HG02885 (cell line): ENCODE measurements at regions not wholly inside any gene's neighbourhood (a gene's known extent, or its start where the extent isn't known, plus 50 kb on each side); places are given as distances from the start of the nearest gene placed in this dataset.

Experiments used
- ATAC-seq: cut with Tn5 transposase; IDR thresholded peaks from one replicate; pipeline ENCODE4 v1.9.1; 2021; ENCODE audit warnings: mild to moderate bottlenecking; ENCODE audit not compliant: unreplicated experiment, poor library complexity

DNA sequence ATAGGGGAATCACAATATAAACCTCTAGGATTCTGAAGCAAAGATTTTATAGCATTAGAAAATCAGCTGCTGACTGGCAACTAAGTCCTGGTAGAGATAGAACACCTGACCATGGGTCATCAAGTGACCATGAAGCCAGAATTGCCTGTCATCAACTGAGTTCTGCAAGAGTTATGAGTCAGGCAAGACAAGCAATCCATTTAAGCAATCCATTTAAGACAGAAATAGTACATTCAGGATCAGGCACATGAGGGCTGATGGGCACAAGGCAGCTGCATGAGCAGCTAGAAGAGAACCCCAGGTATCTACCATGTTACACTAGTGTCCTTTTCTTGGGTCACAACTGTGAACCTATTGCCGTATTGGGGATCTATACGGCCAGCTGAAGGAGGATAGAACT lies 98.9 kb downstream of the SPRY1 start:
- ATAC-seq: no peak

DNA sequence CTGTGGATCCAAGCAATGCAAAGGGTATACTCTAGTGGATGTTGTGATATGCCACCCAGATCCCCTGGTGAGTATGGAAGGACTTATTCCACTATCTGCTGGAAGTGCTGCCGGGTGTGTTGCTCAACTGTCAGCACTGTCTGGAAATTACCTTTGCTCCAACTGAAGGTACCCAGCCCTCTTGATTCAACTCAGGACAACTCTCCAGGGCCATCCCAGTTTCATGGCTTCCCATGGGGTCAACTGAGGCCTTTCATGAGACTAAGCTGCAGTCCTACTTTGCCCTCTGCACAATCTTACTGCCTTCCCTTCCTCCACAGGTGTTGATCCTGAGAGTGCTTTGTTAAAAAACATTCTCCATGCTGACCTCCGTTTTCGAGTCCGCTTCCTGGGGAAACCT lies 99.8 kb downstream of the SPRY1 start:
- ATAC-seq: no peak

DNA sequence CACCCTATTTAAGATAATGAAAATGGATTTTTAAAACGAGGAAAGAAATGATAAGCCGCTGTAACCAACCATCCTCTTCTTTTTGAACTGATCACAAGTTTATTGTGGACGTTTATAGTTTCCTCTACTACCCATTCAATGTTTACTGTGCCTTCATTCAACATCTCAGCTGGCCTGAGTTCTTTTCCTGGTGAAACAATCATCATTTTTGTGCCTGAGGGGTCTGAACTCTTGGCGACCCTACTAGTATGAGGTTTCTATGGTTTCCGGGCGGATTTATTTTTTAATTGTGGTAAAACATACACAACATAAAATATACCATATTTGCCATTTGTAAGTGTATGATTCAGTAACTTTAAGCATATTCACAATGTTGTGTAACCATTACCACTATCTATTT lies 100.7 kb downstream of the SPRY1 start:
- no peak for ATAC-seq

DNA sequence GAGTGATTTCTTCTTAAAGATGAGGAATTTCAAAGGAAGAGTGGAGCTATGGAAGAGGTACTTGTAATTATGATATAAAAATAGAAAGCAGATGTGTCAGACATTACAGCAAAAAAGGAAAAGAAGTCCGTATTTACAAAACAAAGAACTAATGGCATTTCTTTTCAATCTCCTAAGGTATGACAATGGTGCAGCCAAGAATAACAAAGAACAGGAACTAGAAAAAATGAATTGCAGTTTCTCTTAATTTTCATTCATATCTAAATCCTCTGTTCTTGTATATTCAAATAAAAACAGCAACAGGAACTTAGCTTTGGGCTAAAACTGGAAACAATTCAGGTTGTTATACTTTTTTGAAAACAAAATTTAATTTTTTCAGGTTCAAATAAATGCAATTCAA lies 105.1 kb downstream of the SPRY1 start:
- no peak for ATAC-seq

DNA sequence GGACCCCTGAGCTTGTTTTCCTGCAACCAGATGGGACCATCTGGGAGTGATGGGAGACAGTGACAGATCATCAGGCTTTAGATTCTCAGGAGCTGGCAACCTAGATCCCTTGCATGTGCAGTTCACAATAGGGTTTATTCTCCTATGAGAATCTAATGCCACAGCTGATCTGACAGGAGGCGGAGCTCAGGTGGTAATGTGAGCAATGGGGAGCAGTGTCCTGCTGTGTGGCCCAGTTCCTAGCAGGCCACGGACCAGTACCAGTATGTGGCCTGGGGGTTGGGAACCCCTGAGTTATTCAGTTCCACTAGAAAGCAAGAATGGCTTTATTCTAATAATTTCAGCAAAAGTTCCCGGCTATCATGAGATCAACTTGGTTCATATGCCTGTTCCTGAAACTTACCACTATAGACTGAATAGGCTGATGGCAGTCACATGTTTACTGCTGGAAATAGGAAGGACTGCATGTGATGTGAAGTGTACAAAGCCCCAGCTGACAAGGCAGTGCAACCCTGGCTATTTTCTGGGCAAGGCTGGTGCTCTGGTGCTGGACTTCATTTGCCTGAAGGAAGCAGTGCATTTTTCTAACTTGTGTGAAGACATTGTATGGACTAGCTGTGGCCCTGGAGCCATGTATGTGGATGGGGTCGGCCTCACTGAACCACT lies 107.2 kb downstream of the SPRY1 start:
- no peak for ATAC-seq

DNA sequence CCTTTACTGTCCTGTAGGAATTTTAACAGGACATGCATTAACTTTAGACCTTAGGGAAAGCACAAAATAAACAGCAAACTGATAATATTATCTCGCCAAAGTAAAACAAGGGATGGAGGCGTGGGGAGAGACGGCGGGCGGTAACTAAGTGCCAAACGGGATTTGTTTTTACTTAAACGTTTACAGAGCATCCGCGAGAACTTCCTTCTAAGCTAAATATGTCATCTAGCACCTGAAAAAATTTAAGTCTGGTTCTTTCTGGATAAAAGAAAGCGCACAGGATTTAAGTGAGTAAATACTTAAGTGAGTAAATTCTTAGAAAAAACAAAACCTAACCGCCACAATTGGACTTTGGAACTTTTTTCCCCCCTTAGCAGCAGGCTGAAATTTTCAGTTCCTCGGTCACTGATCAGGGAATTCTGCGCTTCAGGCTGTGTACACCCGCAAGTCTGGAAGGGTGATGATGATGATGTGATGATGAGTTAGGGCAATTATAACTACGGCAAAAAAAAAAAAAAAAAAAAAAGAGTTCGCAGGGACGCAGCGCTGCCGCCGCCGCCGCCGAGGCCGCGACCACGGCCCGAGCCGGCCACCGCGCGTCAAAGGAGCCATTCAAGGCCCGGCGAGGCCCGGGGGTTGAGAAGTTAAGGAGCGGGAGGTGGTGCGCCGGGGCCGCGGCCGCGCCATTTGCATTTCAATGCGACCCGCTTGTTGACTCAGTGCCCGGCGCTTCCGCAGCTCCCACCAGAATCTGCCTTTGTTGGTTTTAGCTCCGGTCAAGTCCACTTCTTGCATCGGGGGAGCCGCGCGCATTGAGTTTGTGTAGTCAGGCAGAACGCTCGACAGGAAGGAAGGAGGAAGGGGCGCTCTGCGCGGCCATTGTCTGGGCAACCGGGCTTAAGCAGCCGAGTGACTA lies 108.8 kb downstream of the SPRY1 start:
- ATAC-seq: peak; percentile 61

DNA sequence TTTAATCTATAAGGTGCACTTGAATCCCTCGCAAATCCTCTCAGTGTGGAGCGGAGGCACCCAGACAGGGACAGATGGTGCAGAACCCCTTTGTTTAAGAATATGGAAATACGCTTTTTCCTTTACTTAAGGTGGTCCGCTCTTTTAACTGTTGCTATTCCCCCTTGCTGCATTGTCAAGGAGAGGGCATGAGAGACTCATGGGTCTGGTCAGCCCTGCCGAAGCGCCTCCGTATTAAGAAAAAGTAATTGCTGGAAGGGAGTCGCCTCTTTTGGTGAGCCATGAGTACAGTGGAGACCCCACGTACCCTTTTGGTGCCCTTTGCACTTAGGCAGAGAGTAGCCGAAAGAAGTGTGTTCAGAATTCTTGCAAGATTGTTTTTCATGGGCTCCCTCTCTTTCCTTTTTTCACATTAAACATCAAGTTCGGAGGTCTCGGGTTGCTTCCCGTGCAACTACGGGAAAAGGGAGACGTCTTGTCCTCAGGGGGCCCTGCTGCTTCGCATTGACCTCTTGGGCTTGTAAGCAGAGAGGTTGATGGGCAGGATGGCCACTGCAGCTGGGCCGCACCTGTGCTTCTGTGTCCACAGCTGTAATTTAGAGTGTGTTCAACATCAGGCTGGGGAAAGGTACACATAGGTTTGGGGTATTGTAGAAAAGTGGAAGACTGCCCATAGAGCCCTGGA lies 109.6 kb downstream of the SPRY1 start:
- ATAC-seq: no peak

DNA sequence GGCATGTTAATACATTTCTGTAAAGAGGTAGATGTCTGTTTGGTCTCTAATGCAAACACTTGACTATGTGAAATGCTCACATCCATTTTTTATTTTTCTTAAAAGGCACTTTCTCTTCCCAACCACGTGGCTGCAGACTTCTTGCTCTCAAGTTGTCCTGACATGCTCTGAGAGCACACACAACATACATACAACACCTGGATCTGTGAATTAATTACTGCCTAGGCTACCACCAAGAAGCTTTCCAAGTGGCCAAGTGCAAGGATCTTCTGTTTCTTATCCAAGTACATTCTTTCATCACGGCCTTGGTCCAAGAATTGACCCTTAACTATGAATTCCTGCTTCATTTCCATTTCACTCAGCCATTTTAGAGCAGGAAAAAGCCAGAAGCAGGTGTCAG lies 110.8 kb downstream of the SPRY1 start:
- no peak for ATAC-seq

DNA sequence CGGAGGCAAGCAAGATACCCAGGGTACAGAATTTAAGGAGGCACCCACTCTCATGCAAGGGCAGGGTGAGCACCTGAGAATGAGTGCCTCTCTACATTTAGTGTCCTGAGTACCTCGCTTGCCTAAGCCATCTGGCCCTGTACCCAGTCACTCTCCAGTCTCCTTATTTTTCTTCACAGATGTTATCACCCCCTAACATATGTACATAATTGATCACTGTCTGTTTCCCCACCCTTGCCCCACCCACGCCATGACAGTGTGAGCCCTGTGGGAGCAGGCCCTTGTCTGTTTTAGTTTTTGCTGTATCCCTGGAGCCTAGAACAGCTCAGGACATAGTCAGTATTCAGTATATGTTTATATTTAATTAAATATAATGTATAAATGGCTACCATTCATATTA lies 113.6 kb downstream of the SPRY1 start:
- ATAC-seq: no peak

DNA sequence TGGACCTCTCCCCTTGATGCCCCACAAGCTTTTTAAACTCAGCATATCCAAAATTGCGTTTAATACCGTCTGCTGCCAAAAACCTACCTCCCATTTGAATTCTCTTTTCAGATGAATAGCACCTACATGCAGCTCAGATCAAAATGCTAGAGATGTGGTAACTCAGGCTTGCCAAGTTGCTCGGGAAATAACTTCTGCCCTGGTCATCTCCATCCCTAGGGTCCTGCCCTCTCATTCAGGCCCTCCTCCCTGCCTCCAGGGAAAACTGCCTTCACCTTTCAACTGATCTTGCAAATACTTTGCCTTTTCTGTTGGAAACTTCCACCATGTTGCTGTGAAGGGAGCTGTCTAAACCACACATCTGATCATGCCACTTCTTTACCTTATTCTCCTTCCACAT lies 114.1 kb downstream of the SPRY1 start:
- no peak for ATAC-seq

DNA sequence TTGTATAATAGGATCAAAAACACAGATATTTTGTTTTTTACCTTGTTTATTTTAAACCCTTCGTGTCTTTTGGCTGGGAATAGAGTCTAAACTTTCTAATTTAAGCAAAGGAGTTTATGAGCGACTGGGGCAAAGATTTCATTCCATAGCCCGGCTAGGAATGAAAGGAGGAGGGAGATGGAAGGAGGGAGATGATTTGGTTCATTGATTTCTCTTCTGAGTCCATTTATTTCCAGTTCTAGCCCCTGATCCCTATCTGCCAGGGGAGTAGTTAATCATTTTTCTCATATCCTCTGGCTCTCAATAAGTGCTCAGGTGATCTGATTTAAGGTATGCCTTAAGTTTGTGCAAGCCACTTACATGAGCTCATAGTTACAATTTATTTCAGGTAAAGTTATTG lies 120.0 kb downstream of the SPRY1 start:
- no peak for ATAC-seq

DNA sequence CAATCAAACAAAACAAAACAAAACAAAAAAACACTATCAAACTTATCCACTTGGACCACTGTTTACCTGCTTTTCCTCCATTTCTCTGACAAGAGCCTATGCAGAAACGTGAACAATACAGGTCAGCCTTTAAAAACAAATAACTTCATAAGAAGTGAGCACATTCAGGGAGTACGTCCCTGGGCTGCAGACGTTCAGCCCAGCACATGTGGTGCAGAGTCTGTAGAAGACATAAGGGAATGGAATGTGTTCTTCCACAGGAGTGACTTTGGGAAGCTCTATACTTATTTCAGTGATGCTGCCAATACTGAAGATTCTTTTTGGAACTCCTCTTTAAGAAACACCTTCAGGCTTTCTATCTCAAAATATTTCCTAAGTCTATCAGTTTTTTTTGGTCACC lies 120.6 kb downstream of the SPRY1 start:
- no peak for ATAC-seq

DNA sequence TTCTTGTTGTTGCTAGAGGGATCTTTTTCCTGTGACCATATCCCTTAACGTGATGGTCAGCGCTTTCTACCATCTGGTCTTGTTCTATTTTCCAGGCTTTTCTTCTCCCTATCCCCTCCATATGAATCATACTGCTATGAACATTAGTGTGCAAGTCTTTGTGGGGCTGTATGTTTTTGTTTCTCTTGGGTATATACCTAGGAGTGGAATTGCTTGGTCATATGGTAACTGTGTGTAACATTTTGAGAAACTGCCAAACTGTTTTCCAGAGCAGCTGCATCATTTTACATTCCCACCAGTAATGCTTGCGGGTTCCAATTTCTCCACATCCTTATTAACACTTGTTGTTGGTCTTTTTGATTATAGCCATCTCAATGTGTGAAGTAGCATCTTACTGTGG lies 121.4 kb downstream of the SPRY1 start:
- no peak for ATAC-seq

DNA sequence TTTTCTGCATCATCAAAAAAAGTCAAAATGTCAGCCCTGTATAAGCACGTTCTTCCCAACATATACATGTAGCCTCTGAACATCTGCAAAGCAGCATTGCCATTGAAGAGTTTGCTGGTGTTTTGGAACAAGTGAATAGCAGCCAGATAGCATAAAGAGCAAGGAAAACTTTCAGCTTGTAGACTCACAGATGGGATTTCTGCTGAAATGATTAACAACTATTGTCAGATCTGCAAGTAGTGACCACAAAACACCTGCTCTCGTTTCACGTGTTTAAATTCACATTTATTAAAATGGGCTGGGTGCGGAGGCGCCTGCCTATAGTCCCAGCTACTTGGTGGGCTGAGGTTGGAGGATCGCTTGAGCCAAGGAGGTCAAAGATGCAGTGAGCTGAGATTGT lies 123.7 kb downstream of the SPRY1 start:
- no peak for ATAC-seq

DNA sequence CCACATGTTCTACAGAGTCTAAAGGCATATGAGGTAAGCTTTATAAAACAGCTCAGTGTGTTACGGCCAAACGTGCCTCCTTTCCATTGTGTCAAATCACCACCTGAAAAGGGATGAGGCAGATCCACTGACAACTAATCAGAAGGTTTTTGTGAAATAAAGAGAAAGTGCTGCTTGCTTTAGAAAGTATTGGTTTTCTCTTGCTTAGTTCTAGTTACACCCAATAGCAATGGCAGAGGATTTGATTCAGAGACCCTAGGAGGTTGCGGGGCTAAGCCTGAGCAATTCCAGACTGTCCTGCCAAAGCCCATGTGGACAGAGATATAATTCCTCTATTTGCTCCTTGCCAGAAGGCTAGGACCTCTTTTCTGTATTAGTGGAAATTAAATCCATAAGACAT lies 125.5 kb downstream of the SPRY1 start:
- no peak for ATAC-seq

DNA sequence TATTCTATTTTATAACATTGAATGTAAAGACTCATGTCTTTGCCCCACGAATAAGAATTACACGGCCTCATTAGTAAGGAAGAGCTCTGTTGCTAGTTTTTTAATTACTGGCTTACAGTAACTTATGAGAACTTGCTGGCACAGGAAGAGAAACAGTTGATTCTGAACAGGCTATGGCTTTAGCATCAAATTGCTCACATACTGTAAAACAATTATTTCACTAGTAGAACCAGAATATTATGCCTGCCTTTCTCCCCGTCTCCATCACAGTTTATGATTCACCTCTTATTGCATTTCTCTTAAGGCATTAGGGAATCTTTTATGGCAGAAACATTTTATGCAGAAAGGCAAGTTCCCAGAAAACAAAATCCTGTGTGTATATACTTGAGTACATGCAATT lies 126.1 kb downstream of the SPRY1 start:
- ATAC-seq: no peak

DNA sequence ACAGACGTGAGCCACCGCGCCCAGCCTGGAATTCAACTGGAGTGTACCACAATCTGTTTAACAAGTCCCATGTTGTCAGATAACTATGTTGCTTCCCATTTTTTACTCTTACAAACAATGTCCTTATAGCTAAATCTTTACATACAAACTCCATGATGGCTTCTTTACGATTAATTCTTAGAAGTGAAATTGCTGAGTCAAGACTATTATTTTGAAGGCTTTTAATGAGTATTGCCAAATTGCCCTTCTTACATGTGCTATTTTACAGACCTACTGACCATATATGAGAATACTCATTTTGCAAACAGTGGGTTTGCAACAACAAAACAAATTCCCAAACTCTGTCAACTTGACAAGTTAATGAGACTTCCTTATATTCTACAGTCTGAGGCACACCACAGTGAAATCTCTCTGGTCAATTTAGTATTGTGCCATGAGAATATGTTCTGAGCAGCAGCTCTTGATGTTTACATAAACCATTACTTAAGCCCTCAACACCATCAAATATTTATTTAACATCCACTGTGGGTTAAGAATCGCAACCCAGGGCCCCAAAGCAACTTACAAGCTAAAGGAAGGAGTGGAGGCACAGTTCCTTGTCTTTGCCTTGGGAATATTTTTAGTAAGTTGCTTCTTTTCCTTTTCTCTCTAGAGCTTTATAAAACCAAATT lies 128.5 kb downstream of the SPRY1 start:
- ATAC-seq: no peak

DNA sequence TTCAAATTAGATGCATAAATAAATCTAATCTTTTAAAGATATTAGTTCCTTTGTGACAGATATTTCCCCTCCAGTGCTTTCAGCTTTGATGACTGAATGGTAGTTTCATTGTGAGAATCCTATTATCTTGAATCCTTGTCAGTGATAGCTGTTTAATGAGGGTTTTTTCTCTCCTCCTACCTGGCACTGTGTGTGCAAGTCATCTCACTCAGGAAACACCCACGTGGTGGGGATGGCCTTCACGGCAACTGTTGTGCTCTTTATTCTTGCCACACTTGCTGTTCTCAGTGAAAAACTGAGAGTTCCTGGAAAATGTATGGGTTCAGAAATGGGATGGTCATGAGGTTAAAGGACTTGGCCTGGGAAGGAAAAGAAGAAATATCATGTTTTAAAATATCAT lies 129.9 kb downstream of the SPRY1 start:
- ATAC-seq: no peak

DNA sequence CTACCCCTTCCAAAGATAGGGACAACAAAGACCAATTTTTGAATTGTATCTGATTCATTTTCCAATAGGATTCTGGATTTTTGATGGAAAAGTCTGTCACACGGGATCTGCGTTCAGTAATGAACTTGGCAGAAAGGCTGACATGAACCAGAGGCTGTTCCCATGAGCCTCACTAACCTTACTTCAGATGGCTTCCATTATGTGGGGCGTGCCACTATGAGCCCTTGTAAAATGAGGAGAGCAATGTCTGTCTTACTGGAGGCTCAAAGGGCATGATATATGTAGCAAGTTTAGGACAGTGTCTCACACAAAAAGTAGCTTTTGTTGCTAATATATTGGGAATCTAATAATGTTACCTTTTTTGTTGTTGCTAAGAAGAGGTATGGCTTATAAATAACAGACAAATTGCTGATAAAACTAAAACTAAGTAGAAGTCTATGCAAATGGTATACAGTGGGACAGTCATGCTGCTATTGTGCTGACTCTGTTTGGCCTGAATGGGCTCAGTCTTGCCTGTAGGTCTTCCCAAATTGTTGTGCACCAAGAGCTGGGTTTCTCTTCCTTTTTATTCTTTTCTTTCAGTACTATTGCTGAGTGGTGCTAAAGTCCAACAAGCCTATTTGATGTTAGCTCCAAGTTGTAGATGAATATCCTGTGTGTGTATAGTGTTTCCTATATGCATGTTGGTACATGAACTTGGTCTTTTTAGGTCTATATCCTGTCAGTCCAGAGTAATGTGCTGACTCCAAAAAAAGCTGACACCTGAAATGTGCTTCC lies 132.1 kb downstream of the SPRY1 start:
- no peak for ATAC-seq

DNA sequence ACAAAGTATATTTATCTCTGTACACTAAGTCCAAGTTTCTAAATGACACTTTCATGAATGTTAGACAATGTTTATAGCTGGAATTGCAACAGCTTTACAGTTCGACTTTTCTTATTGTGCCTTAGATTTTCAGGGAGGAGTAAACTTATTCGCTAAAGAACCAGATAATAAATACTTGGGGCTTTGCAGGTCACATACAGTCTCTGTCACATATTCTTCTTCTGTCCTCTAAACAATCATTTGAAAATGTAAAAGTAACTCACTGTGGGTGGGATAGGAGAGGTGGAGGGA lies 132.6 kb downstream of the SPRY1 start:
- no peak for ATAC-seq
